T-helper 2 cell treated with Interferon-gamma antibody and Interleukin-4, amounts not matched to agents 5 μg/mL and 100 μg/mL, for 36 hours (primary cell): ENCODE measurements at regions not wholly inside any gene's neighbourhood (a gene's known extent, or its start where the extent isn't known, plus 50 kb on each side); places are given as distances from the start of the nearest gene placed in this dataset.
"Not testable (repeated sequence)": the region's sequence is repeated elsewhere in the genome, so short reads cannot be mapped to it uniquely, and the experiment has no call there.

Experiments used
- DNase-seq: peaks from one replicate; pipeline ENCODE4 v3.0.0; 2021; ENCODE audit warnings: low spot score
- H3K27ac Mint-ChIP-seq: one replicate; pipeline ENCODE4 v1.8.0; 2021; ENCODE audit warnings: mild to moderate bottlenecking, mixed read lengths
- H3K27me3 Mint-ChIP-seq: one replicate; pipeline ENCODE4 v1.8.0; 2021; ENCODE audit warnings: low read depth, mixed read lengths
- H3K36me3 Mint-ChIP-seq: one replicate; pipeline ENCODE4 v1.8.0; 2021; ENCODE audit warnings: low read depth, mixed read lengths
- H3K4me1 Mint-ChIP-seq: one replicate; pipeline ENCODE4 v1.8.0; 2021; ENCODE audit warnings: low read depth, mixed read lengths
- H3K4me3 Mint-ChIP-seq: one replicate; pipeline ENCODE4 v1.8.0; 2022; ENCODE audit warnings: mild to moderate bottlenecking, moderate library complexity, mixed read lengths
- H3K9me3 Mint-ChIP-seq: one replicate; pipeline ENCODE4 v1.8.0; 2021; ENCODE audit warnings: mixed read lengths

- DNase-seq = no peak
- no peaks in the 10 kb centered on the region for H3K9me3 Mint-ChIP-seq
- no peak overlapping the region for H3K4me3 Mint-ChIP-seq
- no peaks in the 10 kb centered on the region for H3K4me1 Mint-ChIP-seq
- no peak overlapping the region for H3K27ac Mint-ChIP-seq
- peaks cover 2% of the 10 kb centered on the region for H3K27me3 Mint-ChIP-seq
- no peaks in the 10 kb centered on the region for H3K36me3 Mint-ChIP-seq
Observed at GRCh38 chr10:89978081-89978480, 276.7 kb downstream of the KIF20B start.

DNA sequence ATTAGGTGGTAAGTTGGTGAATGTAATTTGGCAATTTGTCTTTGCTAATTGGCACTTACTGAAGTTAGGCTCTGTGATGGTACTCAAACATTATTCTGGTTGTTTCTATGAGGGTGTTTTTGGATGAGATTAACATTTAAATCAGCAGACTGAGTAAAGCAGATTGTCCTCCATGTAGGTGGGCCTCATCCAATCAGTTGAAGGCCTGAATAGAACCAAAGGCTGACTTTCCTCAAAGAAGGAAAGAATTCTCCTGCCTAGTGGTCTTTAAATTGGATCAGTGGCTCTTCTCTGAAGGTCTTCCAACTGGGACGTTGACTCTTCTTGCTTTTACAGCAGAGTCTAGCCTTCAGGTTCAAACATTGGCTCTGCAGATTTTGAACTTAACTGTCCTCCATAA, 278.3 kb downstream of the KIF20B start:
- no peak overlapping the region for H3K27ac Mint-ChIP-seq
- H3K4me1 Mint-ChIP-seq = no peaks in the 10 kb centered on the region
- H3K36me3 Mint-ChIP-seq = no peaks in the 10 kb centered on the region
- H3K27me3 Mint-ChIP-seq = peaks cover 2% of the 10 kb centered on the region
- H3K9me3 Mint-ChIP-seq = no peaks in the 10 kb centered on the region
- no peak overlapping the region for H3K4me3 Mint-ChIP-seq
- DNase-seq = no peak

DNA sequence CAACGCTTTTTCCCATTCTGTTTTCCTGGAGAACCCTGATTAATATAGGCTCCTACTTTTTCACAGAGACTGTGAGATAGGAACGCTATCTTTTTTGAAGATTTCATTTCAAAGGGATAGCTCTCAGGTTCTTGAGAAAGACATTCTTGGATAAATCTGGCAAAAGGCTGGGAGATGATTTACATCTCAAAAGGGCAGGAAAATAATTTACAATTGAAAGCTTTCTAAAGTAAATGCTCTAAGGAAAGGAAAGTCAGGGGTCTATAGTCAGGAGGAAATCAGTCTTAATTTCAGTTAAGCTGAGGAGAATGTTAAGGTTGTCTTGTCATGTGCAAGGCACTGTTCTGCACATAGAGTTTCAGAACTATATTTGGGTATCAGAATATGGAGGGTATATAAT, 278.8 kb downstream of the KIF20B start:
- no peaks in the 10 kb centered on the region for H3K9me3 Mint-ChIP-seq
- H3K4me1 Mint-ChIP-seq = no peaks in the 10 kb centered on the region
- peaks cover 2% of the 10 kb centered on the region for H3K27me3 Mint-ChIP-seq
- no peak for DNase-seq
- no peak overlapping the region for H3K27ac Mint-ChIP-seq
- H3K36me3 Mint-ChIP-seq = no peaks in the 10 kb centered on the region
- no peak overlapping the region for H3K4me3 Mint-ChIP-seq

DNA sequence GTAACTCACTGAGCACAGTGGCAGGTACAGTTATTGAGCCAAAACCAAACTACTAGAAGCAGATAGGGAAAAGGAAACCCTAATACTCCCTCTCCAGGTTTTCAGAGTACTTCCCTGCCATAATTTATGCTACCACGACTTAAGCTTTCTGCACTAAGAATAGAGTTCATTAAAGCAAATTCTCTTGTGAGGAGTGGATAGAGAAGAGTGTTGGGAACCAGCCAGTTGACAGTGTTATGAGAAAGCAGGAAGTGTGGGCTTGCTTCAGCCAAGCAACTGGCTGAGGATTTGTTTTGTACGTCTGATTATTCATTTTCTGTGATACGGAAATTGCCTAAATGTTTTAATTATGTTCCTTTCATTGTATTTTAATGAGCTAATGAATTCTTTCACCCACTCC, 280.5 kb downstream of the KIF20B start:
- Mint-ChIP-seq H3K9me3 (no peaks in the 10 kb centered on the region), H3K4me3 (no peak overlapping the region), H3K4me1 (no peaks in the 10 kb centered on the region)

GRCh38 chr10:89985446-89985845, 284.1 kb downstream of the KIF20B start:
- no peak overlapping the region for H3K4me3 Mint-ChIP-seq
- no peak for DNase-seq
- H3K27me3 Mint-ChIP-seq = no peaks in the 10 kb centered on the region
- no peaks in the 10 kb centered on the region for H3K9me3 Mint-ChIP-seq
- no peaks in the 10 kb centered on the region for H3K4me1 Mint-ChIP-seq
- H3K27ac Mint-ChIP-seq = no peak overlapping the region
- H3K36me3 Mint-ChIP-seq = no peaks in the 10 kb centered on the region

More for the DNA sequence above, 280.5 kb downstream of the KIF20B start:
- Mint-ChIP-seq H3K27ac (no peak overlapping the region), H3K36me3 (no peaks in the 10 kb centered on the region), H3K27me3 (peaks cover 2% of the 10 kb centered on the region)
- no peak for DNase-seq

DNA sequence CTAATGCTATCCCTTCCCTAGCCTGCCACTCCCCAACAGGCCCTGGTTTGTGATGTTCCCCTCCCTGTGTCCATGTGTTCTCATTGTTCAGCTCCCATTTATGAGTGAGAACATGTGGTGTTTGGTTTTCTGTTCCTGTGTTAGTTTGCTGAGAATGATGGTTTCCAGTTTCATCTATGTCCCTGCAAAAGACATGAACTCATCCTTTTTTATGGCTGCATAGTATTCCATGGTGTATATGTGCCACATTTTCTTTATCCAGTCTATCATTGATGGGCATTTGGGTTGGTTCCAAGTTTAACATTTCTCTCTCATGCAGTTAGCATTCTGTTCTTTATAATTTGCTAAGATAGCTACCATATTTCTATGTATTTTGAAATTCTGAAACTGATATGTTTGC, 287.0 kb downstream of the KIF20B start:
- H3K36me3 Mint-ChIP-seq, H3K27ac Mint-ChIP-seq, DNase-seq, H3K4me1 Mint-ChIP-seq, H3K9me3 Mint-ChIP-seq, H3K4me3 Mint-ChIP-seq, H3K27me3 Mint-ChIP-seq: not testable (repeated sequence)

- no peak overlapping the region for H3K27ac Mint-ChIP-seq
- DNase-seq = no peak
- H3K4me3 Mint-ChIP-seq = no peak overlapping the region
- no peaks in the 10 kb centered on the region for H3K27me3 Mint-ChIP-seq
- H3K9me3 Mint-ChIP-seq = no peaks in the 10 kb centered on the region
- no peaks in the 10 kb centered on the region for H3K36me3 Mint-ChIP-seq
- H3K4me1 Mint-ChIP-seq = no peaks in the 10 kb centered on the region
Observed at GRCh38 chr10:89992575-89992974, 291.2 kb downstream of the KIF20B start.

- no peak overlapping the region for H3K27ac Mint-ChIP-seq
- no peak overlapping the region for H3K4me3 Mint-ChIP-seq
- no peaks in the 10 kb centered on the region for H3K27me3 Mint-ChIP-seq
- H3K4me1 Mint-ChIP-seq = no peaks in the 10 kb centered on the region
- peaks cover 6% of the 10 kb centered on the region for H3K9me3 Mint-ChIP-seq
- H3K36me3 Mint-ChIP-seq = no peaks in the 10 kb centered on the region
- no peak for DNase-seq
Observed at GRCh38 chr10:90007226-90007625, 305.8 kb downstream of the KIF20B start.

GRCh38 chr10:90011281-90011680, 309.9 kb downstream of the KIF20B start:
- H3K9me3 Mint-ChIP-seq, DNase-seq, H3K36me3 Mint-ChIP-seq, H3K4me3 Mint-ChIP-seq, H3K4me1 Mint-ChIP-seq, H3K27me3 Mint-ChIP-seq, H3K27ac Mint-ChIP-seq: not testable (repeated sequence)

DNA sequence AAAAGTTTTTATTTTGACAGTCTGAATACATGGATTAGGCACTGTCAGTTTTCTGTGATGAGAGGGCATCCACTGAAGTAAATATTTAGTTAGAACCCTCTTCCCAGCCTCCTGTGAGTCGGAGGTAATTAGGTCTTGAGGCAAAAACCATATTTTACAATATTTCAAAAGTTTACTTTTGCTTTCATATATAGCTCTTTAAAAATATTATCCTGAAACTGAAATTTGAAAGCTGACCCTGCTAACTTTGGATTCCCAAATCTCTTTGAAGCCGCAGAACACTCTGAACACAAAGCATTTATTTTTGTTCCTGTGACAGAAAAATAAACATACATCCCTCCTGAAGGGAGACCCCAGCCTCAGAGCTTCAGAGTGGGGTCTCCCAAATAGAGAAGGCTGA, 317.4 kb downstream of the KIF20B start:
- H3K4me3 Mint-ChIP-seq = no peak overlapping the region
- no peak overlapping the region for H3K27ac Mint-ChIP-seq
- no peak for DNase-seq
- H3K27me3 Mint-ChIP-seq = no peaks in the 10 kb centered on the region
- H3K36me3 Mint-ChIP-seq = no peaks in the 10 kb centered on the region
- H3K9me3 Mint-ChIP-seq = no peaks in the 10 kb centered on the region
- no peaks in the 10 kb centered on the region for H3K4me1 Mint-ChIP-seq

DNA sequence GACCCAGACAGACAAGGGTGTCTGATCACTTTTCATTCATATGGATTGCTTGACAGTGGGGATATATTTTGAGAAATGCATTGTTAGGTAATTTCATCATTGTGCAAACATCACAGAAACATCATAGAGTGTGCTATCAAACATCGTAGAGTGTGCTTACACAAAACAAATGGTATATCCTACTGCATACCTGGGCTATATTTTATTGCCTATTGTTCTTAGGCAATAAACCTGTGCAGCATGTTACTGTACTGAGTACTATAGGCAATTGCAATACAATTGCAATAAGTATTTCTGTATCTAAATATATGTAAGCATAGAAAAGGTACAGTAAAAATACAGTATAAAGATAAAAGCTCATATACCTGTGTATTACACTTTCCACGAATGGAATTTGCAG, 319.1 kb downstream of the KIF20B start:
- H3K4me1 Mint-ChIP-seq = no peaks in the 10 kb centered on the region
- no peaks in the 10 kb centered on the region for H3K9me3 Mint-ChIP-seq
- no peaks in the 10 kb centered on the region for H3K27me3 Mint-ChIP-seq
- no peak for DNase-seq
- H3K36me3 Mint-ChIP-seq = no peaks in the 10 kb centered on the region
- no peak overlapping the region for H3K27ac Mint-ChIP-seq
- no peak overlapping the region for H3K4me3 Mint-ChIP-seq

DNA sequence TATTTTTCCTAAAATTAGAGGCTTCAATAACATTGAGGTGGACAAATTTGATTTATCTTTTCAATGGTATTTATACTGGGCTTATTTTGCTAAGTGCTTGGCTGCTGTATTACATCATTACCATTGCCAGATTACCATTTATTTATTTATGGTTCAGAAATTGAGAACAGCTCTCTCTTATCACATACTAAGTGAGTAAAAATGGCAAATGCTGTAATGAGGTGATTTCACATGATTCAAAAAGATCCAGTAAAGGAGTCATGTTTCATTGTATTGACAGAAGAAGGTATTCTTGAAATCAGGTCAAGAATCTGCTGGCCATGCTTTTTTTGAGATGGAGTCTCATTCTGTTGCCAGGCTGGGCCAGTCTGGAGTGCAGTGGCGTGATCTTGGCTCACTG, 322.6 kb downstream of the KIF20B start:
- H3K4me3 Mint-ChIP-seq = no peak overlapping the region
- no peak for DNase-seq
- no peaks in the 10 kb centered on the region for H3K36me3 Mint-ChIP-seq
- no peak overlapping the region for H3K27ac Mint-ChIP-seq
- H3K9me3 Mint-ChIP-seq = no peaks in the 10 kb centered on the region
- H3K27me3 Mint-ChIP-seq = no peaks in the 10 kb centered on the region
- no peaks in the 10 kb centered on the region for H3K4me1 Mint-ChIP-seq

DNA sequence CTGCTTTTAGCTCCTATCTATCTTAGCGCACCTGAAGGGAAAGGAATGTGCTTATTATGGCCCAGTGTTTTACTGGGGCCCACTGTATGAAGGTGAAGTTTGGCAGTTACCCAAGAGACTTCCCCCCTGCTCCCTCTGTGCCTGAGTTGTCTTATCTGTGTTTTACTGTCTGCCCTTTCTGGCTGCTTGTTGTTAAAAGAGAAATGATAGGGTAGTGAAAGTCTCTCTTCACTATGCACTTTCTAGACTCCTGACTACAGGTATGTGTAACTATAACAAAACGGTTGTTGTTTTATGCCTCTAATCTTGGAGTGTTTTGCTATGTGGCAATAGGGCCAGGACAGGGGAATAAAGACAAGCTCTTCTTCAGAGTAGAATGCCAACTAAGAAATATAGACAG, 326.9 kb downstream of the KIF20B start:
- Mint-ChIP-seq H3K4me1 (no peaks in the 10 kb centered on the region), H3K9me3 (no peaks in the 10 kb centered on the region), H3K4me3 (no peak overlapping the region), H3K27me3 (no peaks in the 10 kb centered on the region), H3K27ac (no peak overlapping the region), H3K36me3 (no peaks in the 10 kb centered on the region)
- DNase-seq = no peak

DNA sequence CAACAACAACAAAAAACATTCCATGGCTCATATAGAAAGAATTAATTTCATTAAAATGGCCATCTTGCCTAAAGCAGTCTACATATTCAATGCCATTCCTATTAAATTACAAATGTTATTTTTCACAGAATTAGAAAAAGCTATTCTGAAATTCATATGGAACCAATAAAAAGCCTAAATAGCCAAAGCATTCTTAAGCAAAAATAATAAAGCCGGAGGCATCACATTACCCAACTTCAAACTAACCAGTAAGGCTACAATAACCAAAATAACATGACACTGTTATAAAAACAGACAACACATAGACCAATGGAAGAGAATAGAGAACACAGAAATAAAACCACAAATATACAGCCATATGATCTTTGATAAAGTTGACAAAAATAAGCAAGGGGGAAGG, 330.4 kb downstream of the KIF20B start:
- DNase-seq = no peak
- Mint-ChIP-seq H3K9me3 (no peaks in the 10 kb centered on the region), H3K36me3 (no peaks in the 10 kb centered on the region), H3K4me1 (no peaks in the 10 kb centered on the region), H3K27ac (no peak overlapping the region), H3K27me3 (no peaks in the 10 kb centered on the region), H3K4me3 (no peak overlapping the region)

DNA sequence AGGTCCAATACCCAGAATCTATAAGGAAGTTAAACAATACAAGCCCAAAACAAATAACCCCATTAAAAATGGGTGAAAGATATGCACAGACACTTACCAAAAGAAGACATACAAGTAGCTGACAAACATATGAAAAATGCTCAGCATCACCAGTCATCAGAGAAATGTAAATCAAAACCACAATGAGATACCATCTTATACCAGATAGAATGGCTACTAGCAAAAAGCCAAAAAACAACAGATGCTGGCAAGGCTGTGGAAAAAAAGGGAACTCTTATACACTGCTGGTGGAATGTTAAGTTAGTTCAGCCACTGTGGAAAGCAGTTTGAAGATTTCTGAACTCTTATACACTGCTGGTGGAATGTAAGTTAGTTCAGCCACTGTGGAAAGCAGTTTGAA, 331.1 kb downstream of the KIF20B start:
- Mint-ChIP-seq H3K27ac (no peak overlapping the region), H3K36me3 (no peaks in the 10 kb centered on the region)

GRCh38 chr10:90034862-90035261, 333.5 kb downstream of the KIF20B start:
- not testable (repeated sequence) for H3K36me3 Mint-ChIP-seq, H3K9me3 Mint-ChIP-seq, H3K27me3 Mint-ChIP-seq, H3K27ac Mint-ChIP-seq, H3K4me3 Mint-ChIP-seq, H3K4me1 Mint-ChIP-seq, DNase-seq

More for the DNA sequence above, 331.1 kb downstream of the KIF20B start:
- H3K4me3 Mint-ChIP-seq = no peak overlapping the region
- no peak for DNase-seq
- no peaks in the 10 kb centered on the region for H3K9me3 Mint-ChIP-seq
- H3K27me3 Mint-ChIP-seq = no peaks in the 10 kb centered on the region
- H3K4me1 Mint-ChIP-seq = no peaks in the 10 kb centered on the region
